Tibial nerve (tissue), 3 donors: ENCODE measurements at regions not wholly inside any gene's neighbourhood (a gene's known extent, or its start where the extent isn't known, plus 50 kb on each side); places are given as distances from the start of the nearest gene placed in this dataset.

Source experiments
- POLR2A ChIP-seq, 2 donors: fragments of 450-650 bp; IDR thresholded peaks; one replicate each; pipeline ENCODE4 v1.6.1; 2017; ENCODE audit warnings: antibody characterized with exemption in 2 of 2, mild to moderate bottlenecking in 2 of 2, moderate library complexity in 2 of 2
- TF ChIP-seq, protein P1 (sequence below), 5 experiments: fragments of 200-600 bp in 3 of 5; fragments of 450-650 bp in 2 of 5; sonication (generic) in 3 of 5; IDR thresholded peaks; one replicate each; pipeline ENCODE4 v1.5.1; 2016 to 2019; ENCODE audit warnings: antibody characterized with exemption in 5 of 5, mild to moderate bottlenecking in 3 of 5, moderate library complexity in 2 of 5

DNA sequence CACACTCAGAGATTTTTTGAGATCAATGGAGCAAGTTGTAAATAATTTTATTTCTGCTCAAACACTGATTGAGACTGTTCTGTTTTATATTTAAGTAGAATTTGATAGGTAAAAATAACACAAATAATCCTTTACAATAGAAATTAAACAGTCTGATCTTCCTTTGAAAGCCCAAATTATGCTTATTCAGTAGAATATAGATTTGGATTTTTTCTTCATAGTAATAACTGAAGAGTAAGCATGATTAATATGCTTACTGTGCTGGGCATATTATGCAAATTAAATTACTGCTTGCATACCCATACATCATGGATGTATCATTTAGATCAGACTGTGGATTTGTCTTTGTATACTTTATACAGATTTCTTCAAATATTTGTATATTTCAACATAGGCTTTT is 121.4 kb downstream of the LEPR start:
- TF ChIP-seq, protein P1, sequence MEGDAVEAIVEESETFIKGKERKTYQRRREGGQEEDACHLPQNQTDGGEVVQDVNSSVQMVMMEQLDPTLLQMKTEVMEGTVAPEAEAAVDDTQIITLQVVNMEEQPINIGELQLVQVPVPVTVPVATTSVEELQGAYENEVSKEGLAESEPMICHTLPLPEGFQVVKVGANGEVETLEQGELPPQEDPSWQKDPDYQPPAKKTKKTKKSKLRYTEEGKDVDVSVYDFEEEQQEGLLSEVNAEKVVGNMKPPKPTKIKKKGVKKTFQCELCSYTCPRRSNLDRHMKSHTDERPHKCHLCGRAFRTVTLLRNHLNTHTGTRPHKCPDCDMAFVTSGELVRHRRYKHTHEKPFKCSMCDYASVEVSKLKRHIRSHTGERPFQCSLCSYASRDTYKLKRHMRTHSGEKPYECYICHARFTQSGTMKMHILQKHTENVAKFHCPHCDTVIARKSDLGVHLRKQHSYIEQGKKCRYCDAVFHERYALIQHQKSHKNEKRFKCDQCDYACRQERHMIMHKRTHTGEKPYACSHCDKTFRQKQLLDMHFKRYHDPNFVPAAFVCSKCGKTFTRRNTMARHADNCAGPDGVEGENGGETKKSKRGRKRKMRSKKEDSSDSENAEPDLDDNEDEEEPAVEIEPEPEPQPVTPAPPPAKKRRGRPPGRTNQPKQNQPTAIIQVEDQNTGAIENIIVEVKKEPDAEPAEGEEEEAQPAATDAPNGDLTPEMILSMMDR (IDR thresholded peaks at IDR 0.05) = no peak
- TF ChIP-seq POLR2A (IDR thresholded peaks at IDR 0.05) = no peak
